Mesenchymal stem cell (in vitro differentiated cells and primary cell): ENCODE measurements at regions not wholly inside any gene's neighbourhood (a gene's known extent, or its start where the extent isn't known, plus 50 kb on each side); places are given as distances from the start of the nearest gene placed in this dataset.

Source experiments
- DNase-seq: peaks from one replicate; pipeline ENCODE4 v3.0.0-alpha.2; 2013
- H2AFZ ChIP-seq: one replicate; pipeline ENCODE4 v1.6.1; 2013; ENCODE audit warnings: low read depth, mild to moderate bottlenecking, control low read depth, inconsistent platforms, low read length, moderate library complexity
- H2AK5ac ChIP-seq: 2 replicates; pipeline ENCODE4 v1.6.1; 2013; ENCODE audit warnings: low read length, moderate library complexity, mild to moderate bottlenecking, inconsistent platforms; ENCODE audit not compliant: severe bottlenecking
- H2BK120ac ChIP-seq: one replicate; pipeline ENCODE4 v1.6.1; 2013; ENCODE audit warnings: low read depth, mild to moderate bottlenecking, inconsistent platforms, low read length, moderate library complexity
- H2BK12ac ChIP-seq, 2 experiments: one replicate each; pipeline ENCODE4 v1.6.1; 2013; ENCODE audit warnings: inconsistent platforms in 2 of 2, low read length in 2 of 2, mild to moderate bottlenecking in 2 of 2, moderate library complexity in 2 of 2, control low read depth in 1 of 2
- H2BK15ac ChIP-seq: one replicate; pipeline ENCODE4 v1.6.1; 2013; ENCODE audit warnings: mild to moderate bottlenecking, low read depth, inconsistent platforms; ENCODE audit not compliant: poor library complexity, severe bottlenecking
- H2BK5ac ChIP-seq: 2 replicates; pipeline ENCODE4 v1.6.1; 2013; ENCODE audit warnings: low read depth, mild to moderate bottlenecking, low read length, control low read depth, inconsistent platforms; ENCODE audit not compliant: poor library complexity, severe bottlenecking
- H3K14ac ChIP-seq, 2 experiments: one replicate each; pipeline ENCODE4 v1.6.1; 2013; ENCODE audit warnings: inconsistent platforms in 2 of 2, low read length in 2 of 2, control low read depth in 1 of 2, mild to moderate bottlenecking in 1 of 2, moderate library complexity in 1 of 2
- H3K18ac ChIP-seq, 2 experiments: one replicate each; pipeline ENCODE4 v1.6.1; 2013; ENCODE audit warnings: inconsistent platforms in 2 of 2, low read length in 2 of 2, control low read depth in 1 of 2, low read depth in 1 of 2, mild to moderate bottlenecking in 1 of 2
- H3K23ac ChIP-seq, 2 experiments: one replicate each; pipeline ENCODE4 v1.6.1; 2013; ENCODE audit warnings: inconsistent platforms in 2 of 2, low read length in 2 of 2, mild to moderate bottlenecking in 2 of 2, moderate library complexity in 2 of 2, control low read depth in 1 of 2
- H3K27ac ChIP-seq: 2 replicates; pipeline ENCODE4 v1.5.1; 2013; ENCODE audit warnings: mild to moderate bottlenecking, moderate library complexity, low read length, control low read depth, inconsistent platforms; ENCODE audit not compliant: poor library complexity, severe bottlenecking
- H3K27me3 ChIP-seq, 2 experiments: 2 replicates each; pipeline versions ENCODE4 v1.6.1 to v1.7.0; 2013; ENCODE audit warnings: low read length in 2 of 2, mild to moderate bottlenecking in 2 of 2, moderate library complexity in 2 of 2, control low read depth in 1 of 2, inconsistent platforms in 1 of 2; ENCODE audit not compliant: control insufficient read depth in 1 of 2, insufficient read depth in 1 of 2
- H3K36me3 ChIP-seq, 2 experiments: 2 replicates each; pipeline versions ENCODE4 v1.6.1 to v1.7.0; 2013; ENCODE audit warnings: low read length in 2 of 2, control low read depth in 1 of 2, inconsistent platforms in 1 of 2, low read depth in 1 of 2, mild to moderate bottlenecking in 1 of 2; ENCODE audit not compliant: insufficient read depth in 2 of 2, control insufficient read depth in 1 of 2
- H3K4ac ChIP-seq, 2 experiments: one replicate each; pipeline ENCODE4 v1.6.1; 2013; ENCODE audit warnings: inconsistent platforms in 2 of 2, low read length in 2 of 2, mild to moderate bottlenecking in 2 of 2, moderate library complexity in 2 of 2, control low read depth in 1 of 2, low read depth in 1 of 2
- H3K4me1 ChIP-seq: 2 replicates; pipeline ENCODE4 v1.6.1; 2013; ENCODE audit warnings: low read depth, low read length, control low read depth; ENCODE audit not compliant: control insufficient read depth, insufficient read depth
- H3K4me2 ChIP-seq: 2 replicates; pipeline ENCODE4 v1.6.1; 2013; ENCODE audit warnings: low read length, mild to moderate bottlenecking, inconsistent platforms; ENCODE audit not compliant: poor library complexity, severe bottlenecking
- H3K4me3 ChIP-seq, 2 experiments: 2 replicates each; pipeline versions ENCODE4 v1.5.1 to v1.7.0; 2013; ENCODE audit warnings: low read length in 2 of 2, mild to moderate bottlenecking in 2 of 2, control low read depth in 1 of 2, low read depth in 1 of 2; ENCODE audit not compliant: insufficient read depth in 1 of 2
- H3K79me1 ChIP-seq: replicated peaks from 2 replicates; pipeline ENCODE4 v1.6.1; 2013; ENCODE audit warnings: mild to moderate bottlenecking, control low read depth, low read length, inconsistent platforms; ENCODE audit not compliant: poor library complexity, severe bottlenecking
- H3K9ac ChIP-seq: 2 replicates; pipeline ENCODE4 v1.7.0; 2013; ENCODE audit warnings: mild to moderate bottlenecking, low read length, moderate library complexity
- H3K9me3 ChIP-seq: 2 replicates; pipeline ENCODE4 v1.7.0; 2013; ENCODE audit warnings: mild to moderate bottlenecking, low read length; ENCODE audit not compliant: control insufficient read depth
- H4K8ac ChIP-seq: one replicate; pipeline ENCODE4 v1.6.1; 2013; ENCODE audit warnings: inconsistent platforms, mild to moderate bottlenecking, low read length, moderate library complexity
- H4K91ac ChIP-seq: one replicate; pipeline ENCODE4 v1.6.1; 2013; ENCODE audit warnings: mild to moderate bottlenecking, low read length, inconsistent platforms
- WGBS: methylation state at CpG from one replicate; pipeline ENCODE4 v1.1.7; 2013; ENCODE audit warnings: mixed read lengths; 5-methylcytosine and 5-hydroxymethylcytosine counted together

DNA sequence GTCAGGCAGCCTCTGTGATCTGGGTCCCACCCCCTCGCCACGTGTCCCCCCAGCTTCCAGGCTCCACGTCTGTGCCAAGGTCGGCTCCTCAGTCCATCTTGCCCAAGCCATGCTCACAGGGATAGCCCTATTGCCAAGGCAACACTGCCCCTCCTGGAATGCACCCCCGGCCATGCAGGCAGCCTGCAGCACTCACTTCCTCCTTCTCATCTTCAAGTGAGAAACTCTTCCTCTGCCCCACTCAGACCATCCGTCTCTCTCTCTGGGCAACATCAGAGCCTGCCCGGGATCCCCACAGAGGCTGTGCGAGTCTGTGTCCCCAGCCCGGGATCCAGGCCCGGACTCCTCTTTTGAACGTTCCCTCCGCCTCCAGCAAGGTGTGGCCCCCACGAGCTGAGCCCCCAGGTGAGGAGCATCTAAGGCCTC, 852.3 kb downstream of the BRD1 start:
- Histone ChIP-seq H2BK120ac (no peak overlapping the region), H3K79me1 (no peaks in the 10 kb centered on the region), H2BK12ac (no peak overlapping the region), H3K27me3 (peaks cover 0 to 8% of the 10 kb centered on the region in 2 experiments), H3K27ac (no peak overlapping the region), H3K36me3 (no peaks in the 10 kb centered on the region), H3K4me3 (no peak overlapping the region), H3K14ac (no peak overlapping the region), H3K18ac (no peak overlapping the region), H3K23ac (no peak overlapping the region), H3K9ac (no peak overlapping the region), H2AFZ (no peak overlapping the region), H2BK5ac (no peak overlapping the region), H4K8ac (no peak overlapping the region), H3K4me1 (no peaks in the 10 kb centered on the region), H2BK15ac (no peak overlapping the region), H3K9me3 (no peaks in the 10 kb centered on the region), H2AK5ac (no peak overlapping the region), H3K4ac (no peak overlapping the region), H3K4me2 (no peak overlapping the region), H4K91ac (no peak overlapping the region)
- DNase-seq = no peak
- WGBS = 81% methylated on average over 13 of the region's 13 CpGs

DNA sequence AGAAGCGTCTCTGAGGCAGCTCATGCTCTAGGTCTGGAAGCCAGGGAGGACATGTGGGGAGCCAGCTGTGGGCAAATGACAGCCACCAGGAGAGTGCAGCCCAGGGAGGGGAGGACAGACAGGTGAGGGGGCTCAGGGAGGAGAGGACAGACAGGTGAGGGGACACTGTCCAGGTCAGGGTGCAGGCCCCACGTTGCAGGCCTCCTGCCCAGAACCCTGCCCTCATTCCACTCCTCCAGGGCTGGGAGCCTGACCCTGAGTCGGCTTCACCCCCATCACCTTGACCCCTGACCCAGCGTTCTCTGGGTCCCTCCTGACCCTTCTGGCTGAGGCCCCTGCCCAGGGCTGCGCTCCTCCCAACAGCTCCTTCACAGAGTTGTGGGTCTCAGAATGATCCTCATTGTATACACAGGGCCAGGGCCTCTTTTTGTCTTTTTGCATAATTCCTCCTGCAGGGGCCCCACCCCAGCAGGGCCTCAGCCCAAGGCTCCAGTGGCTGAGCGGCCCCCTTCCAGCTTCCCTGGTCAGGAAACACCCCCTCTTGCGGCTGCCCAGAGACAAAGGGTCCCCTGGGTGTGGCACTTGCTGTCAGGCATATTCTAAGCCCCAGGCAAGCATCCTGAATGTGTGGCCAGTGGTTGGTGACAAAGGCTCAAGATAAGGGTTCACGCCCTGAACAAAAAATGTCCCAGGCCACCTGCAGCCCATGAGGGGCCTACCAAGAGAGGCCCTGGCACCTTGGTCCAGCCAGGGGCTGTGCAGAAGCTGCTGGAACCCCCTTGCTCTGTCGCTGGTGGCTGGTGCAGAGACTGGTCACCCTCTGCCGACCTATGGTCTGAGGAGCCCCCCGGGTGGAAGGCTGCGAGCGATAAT, 853.0 kb downstream of the BRD1 start:
- Histone ChIP-seq H2BK5ac (no peak overlapping the region), H3K4me1 (no peaks in the 10 kb centered on the region), H3K79me1 (no peaks in the 10 kb centered on the region), H2AK5ac (no peak overlapping the region), H3K14ac (no peak overlapping the region), H2BK120ac (no peak overlapping the region), H3K27ac (no peak overlapping the region), H3K9ac (no peak overlapping the region), H2BK15ac (no peak overlapping the region), H3K23ac (no peak overlapping the region), H4K8ac (no peak overlapping the region), H3K18ac (no peak overlapping the region), H3K4me3 (no peak overlapping the region), H2BK12ac (no peak overlapping the region), H3K36me3 (no peaks in the 10 kb centered on the region), H3K4ac (no peak overlapping the region), H3K9me3 (no peaks in the 10 kb centered on the region), H4K91ac (no peak overlapping the region), H2AFZ (no peak overlapping the region), H3K27me3 (peaks cover 0 to 4% of the 10 kb centered on the region in 2 experiments), H3K4me2 (no peak overlapping the region)
- WGBS = 70% methylated on average over 12 of the region's 13 CpGs
- DNase-seq = no peak

DNA sequence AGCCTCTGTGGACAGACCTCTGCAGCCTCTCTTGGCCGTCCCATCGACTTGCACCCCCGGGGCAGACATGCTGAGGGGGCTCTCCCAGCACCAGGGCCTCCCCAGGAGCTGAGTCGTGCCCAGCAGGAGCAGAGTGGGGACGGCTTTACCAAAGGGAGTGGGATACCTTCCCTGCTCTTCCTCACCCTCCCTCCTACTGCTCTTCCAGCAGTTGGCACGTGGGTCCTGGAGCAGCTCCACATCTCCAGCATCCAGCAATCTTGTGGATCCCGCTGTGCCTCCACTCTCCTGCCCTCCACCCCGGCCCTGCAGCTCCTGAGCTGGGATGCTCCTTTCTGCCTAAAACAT, 854.0 kb downstream of the BRD1 start:
- H2BK12ac ChIP-seq = no peak overlapping the region
- H4K91ac ChIP-seq = no peak overlapping the region
- H3K79me1 ChIP-seq = no peaks in the 10 kb centered on the region
- no peak overlapping the region for H2AK5ac ChIP-seq
- H2BK5ac ChIP-seq = no peak overlapping the region
- H3K14ac ChIP-seq = no peak overlapping the region
- H3K9ac ChIP-seq = no peak overlapping the region
- H4K8ac ChIP-seq = no peak overlapping the region
- no peaks in the 10 kb centered on the region for H3K27me3 ChIP-seq
- no peak overlapping the region for H3K4me2 ChIP-seq
- no peak overlapping the region for H2AFZ ChIP-seq
- H3K4me1 ChIP-seq = no peaks in the 10 kb centered on the region
- no peak overlapping the region for H3K4me3 ChIP-seq
- no peak overlapping the region for H3K27ac ChIP-seq
- WGBS = 49% methylated on average over 8 of the region's 8 CpGs
- DNase-seq = no peak
- H3K18ac ChIP-seq = no peak overlapping the region
- no peak overlapping the region for H2BK15ac ChIP-seq
- H3K4ac ChIP-seq = no peak overlapping the region
- H3K36me3 ChIP-seq = no peaks in the 10 kb centered on the region
- H3K23ac ChIP-seq = no peak overlapping the region
- no peaks in the 10 kb centered on the region for H3K9me3 ChIP-seq
- H2BK120ac ChIP-seq = no peak overlapping the region

DNA sequence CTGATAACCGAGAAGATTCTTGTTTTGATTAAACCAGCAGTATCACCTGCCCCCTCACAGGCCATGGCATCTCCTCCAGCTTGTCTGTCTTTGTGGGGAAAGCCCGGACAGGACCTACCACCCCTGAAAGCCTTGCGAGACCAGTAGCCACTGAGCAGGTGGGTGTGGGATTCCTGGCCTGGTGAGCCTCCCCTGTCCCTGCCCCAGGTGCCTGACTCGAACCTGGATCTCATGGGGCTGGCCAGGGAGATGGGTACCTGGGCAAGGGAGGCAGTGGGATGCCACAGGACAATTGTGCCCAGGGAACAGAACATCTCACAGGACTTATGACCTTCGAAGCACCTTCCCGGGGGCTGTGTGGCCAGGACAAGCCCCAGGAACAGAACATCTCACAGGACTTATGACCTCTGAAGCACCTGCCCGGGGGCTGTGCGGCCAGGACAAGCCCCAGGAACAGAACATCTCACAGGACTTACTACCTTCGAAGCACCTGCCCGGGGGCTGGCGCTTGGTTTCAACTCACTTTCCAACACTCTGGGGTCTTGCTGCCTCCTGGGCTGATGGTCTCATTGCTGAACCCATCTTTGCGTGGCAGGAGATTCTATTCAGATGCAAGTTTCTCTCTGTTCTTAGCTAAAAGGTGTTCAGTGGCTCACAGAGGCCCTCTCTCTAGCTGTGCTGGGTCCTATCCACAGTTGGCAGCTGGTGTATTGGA, 854.5 kb downstream of the BRD1 start:
- no peak overlapping the region for H4K8ac ChIP-seq
- no peak overlapping the region for H2AK5ac ChIP-seq
- no peaks in the 10 kb centered on the region for H3K36me3 ChIP-seq
- no peak overlapping the region for H3K23ac ChIP-seq
- no peak overlapping the region for H2BK12ac ChIP-seq
- no peaks in the 10 kb centered on the region for H3K79me1 ChIP-seq
- H2BK120ac ChIP-seq = no peak overlapping the region
- WGBS = 68% methylated on average over 12 of the region's 12 CpGs
- no peak overlapping the region for H3K18ac ChIP-seq
- no peak overlapping the region for H2BK5ac ChIP-seq
- no peak overlapping the region for H2AFZ ChIP-seq
- H3K9me3 ChIP-seq = no peaks in the 10 kb centered on the region
- no peak overlapping the region for H2BK15ac ChIP-seq
- DNase-seq = no peak
- no peak overlapping the region for H3K14ac ChIP-seq
- no peaks in the 10 kb centered on the region for H3K27me3 ChIP-seq
- H3K4me3 ChIP-seq = no peak overlapping the region
- H3K27ac ChIP-seq = no peak overlapping the region
- no peak overlapping the region for H3K9ac ChIP-seq
- H4K91ac ChIP-seq = no peak overlapping the region
- no peak overlapping the region for H3K4me2 ChIP-seq
- no peak overlapping the region for H3K4ac ChIP-seq
- H3K4me1 ChIP-seq = no peaks in the 10 kb centered on the region
